ENCODE measurements at regions not wholly inside any gene's neighbourhood (a gene's known extent, or its start where the extent isn't known, plus 50 kb on each side); places are given as distances from the start of the nearest gene placed in this dataset.

GRCh38 chr15:61721418-61721817, 338.8 kb downstream of the VPS13C start:
- Histone ChIP-seq H3K9me3 (no peaks in the 10 kb centered on the region), H3K4me1 (no peaks in the 10 kb centered on the region), H3K27ac (no peak overlapping the region), H3K36me3 (replicated peaks in 1 of 2; ENCODE audit: insufficient read depth in 1 of 2, low read depth in 2 of 2) (no peaks in the 10 kb centered on the region), H3K27me3 (no peaks in the 10 kb centered on the region), H3K4me3 (no peak overlapping the region)
- intact Hi-C loops (cut with DNase I), result no loop called here
- DNase-seq (no peak), ATAC-seq (no peak)
- 91 to 94% methylated on average over 4 of the region's 4 CpGs for WGBS, 2 donors
- TF ChIP-seq POLR2A (IDR thresholded peaks at IDR 0.05), result no peak
- TF ChIP-seq CTCF (IDR thresholded peaks at IDR 0.05), result no peak

GRCh38 chr15:61720197-61720704, 340.0 kb downstream of the VPS13C start:
- DNase-seq (no peak), ATAC-seq (no peak)
- no peak overlapping the region for H3K4me3 ChIP-seq
- H3K4me1 ChIP-seq, result no peaks in the 10 kb centered on the region
- H3K36me3 ChIP-seq (replicated peaks in 1 of 2; ENCODE audit: insufficient read depth in 1 of 2, low read depth in 2 of 2), result no peaks in the 10 kb centered on the region
- H3K9me3 ChIP-seq, result no peaks in the 10 kb centered on the region
- 83 to 90% methylated on average over 5 of the region's 5 CpGs for WGBS, 2 donors
- no peaks in the 10 kb centered on the region for H3K27me3 ChIP-seq
- intact Hi-C loops (cut with DNase I), result no loop called here
- no peak overlapping the region for H3K27ac ChIP-seq
- TF ChIP-seq CTCF (IDR thresholded peaks at IDR 0.05) (no peak), POLR2A (IDR thresholded peaks at IDR 0.05) (no peak)

GRCh38 chr15:61715082-61715481, 345.2 kb downstream of the VPS13C start:
- no peak overlapping the region for H3K4me3 ChIP-seq
- H3K4me1 ChIP-seq, result no peaks in the 10 kb centered on the region
- ATAC-seq, result peak; percentile 35
- peak; percentile 11 to 66 (median 42) for DNase-seq
- intact Hi-C loops (cut with DNase I), result no loop called here
- H3K27me3 ChIP-seq, result no peaks in the 10 kb centered on the region
- H3K9me3 ChIP-seq, result no peaks in the 10 kb centered on the region
- H3K27ac ChIP-seq, result no peak overlapping the region
- TF ChIP-seq POLR2A (IDR thresholded peaks at IDR 0.05), result no peak
- TF ChIP-seq CTCF (IDR thresholded peaks at IDR 0.05), result peak in 1 of 7 experiments; percentile 2
- no peaks in the 10 kb centered on the region for H3K36me3 ChIP-seq (replicated peaks in 1 of 2; ENCODE audit: insufficient read depth in 1 of 2, low read depth in 2 of 2)

GRCh38 chr15:61712129-61712759, 348.0 kb downstream of the VPS13C start:
- H3K9me3 ChIP-seq, result no peaks in the 10 kb centered on the region
- ATAC-seq (no peak), DNase-seq (no peak)
- H3K4me1 ChIP-seq, result no peaks in the 10 kb centered on the region
- intact Hi-C loops (cut with DNase I), result no loop called here
- H3K36me3 ChIP-seq (replicated peaks in 1 of 2; ENCODE audit: insufficient read depth in 1 of 2, low read depth in 2 of 2), result no peaks in the 10 kb centered on the region
- no peaks in the 10 kb centered on the region for H3K27me3 ChIP-seq
- 82 to 89% methylated on average over 4 of the region's 4 CpGs for WGBS, 2 donors
- no peak overlapping the region for H3K4me3 ChIP-seq
- no peak overlapping the region for H3K27ac ChIP-seq
- TF ChIP-seq CTCF (IDR thresholded peaks at IDR 0.05), result no peak
- no peak for TF ChIP-seq POLR2A (IDR thresholded peaks at IDR 0.05)

All from body of pancreas (tissue), 4 donors.